Epithelial cell of esophagus (primary cell): ENCODE measurements at regions not wholly inside any gene's neighbourhood (a gene's known extent, or its start where the extent isn't known, plus 50 kb on each side); places are given as distances from the start of the nearest gene placed in this dataset.

Experiments used
- DNase-seq: peaks from one replicate; pipeline ENCODE4 v3.0.0; 2010; ENCODE audit warnings: low read depth
- H3K4me3 ChIP-seq: 2 replicates; pipeline ENCODE4 v1.5.1; 2011; ENCODE audit warnings: mild to moderate bottlenecking, low read length, control low read depth
- CTCF ChIP-seq: IDR thresholded peaks from 2 replicates; pipeline ENCODE4 v1.5.1; 2011; ENCODE audit warnings: low read depth, mild to moderate bottlenecking, low read length, control low read depth, inconsistent platforms; ENCODE audit not compliant: insufficient read depth; ENCODE audit errors: missing control alignments

GRCh38 chr2:52084759-52085158 lies 1052.8 kb upstream of the NRXN1 start:
- no peak for TF ChIP-seq CTCF
- H3K4me3 ChIP-seq: no peak overlapping the region
- no peak for DNase-seq

GRCh38 chr2:52083214-52083613 lies 1051.3 kb upstream of the NRXN1 start:
- no peak for TF ChIP-seq CTCF
- H3K4me3 ChIP-seq: no peak overlapping the region

GRCh38 chr2:52082646-52083045 lies 1050.7 kb upstream of the NRXN1 start:
- no peak for TF ChIP-seq CTCF
- H3K4me3 ChIP-seq: no peak overlapping the region
- DNase-seq: no peak

More at GRCh38 chr2:52083214-52083613, 1051.3 kb upstream of the NRXN1 start:
- DNase-seq: no peak

DNA sequence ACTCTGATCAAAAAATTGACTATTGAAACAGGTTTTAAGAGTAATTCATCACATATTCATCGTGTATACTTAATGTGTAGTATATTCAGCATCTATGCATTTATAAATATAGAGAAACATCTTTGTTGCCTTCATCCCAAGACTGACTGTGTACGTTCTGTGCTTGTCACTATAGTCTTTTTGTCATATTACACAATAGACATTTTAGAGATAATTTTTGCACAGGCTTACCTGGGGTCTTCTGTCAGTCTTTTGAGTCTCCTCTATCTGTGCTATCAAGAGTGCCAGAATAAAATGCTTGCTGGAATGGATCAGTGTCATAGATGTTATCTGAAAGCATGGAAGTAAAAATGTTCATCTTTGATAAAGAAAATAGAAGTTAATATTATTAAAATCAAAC lies 1047.7 kb upstream of the NRXN1 start:
- DNase-seq: no peak
- no peak for TF ChIP-seq CTCF
- H3K4me3 ChIP-seq: no peak overlapping the region

- H3K4me3 ChIP-seq: no peak overlapping the region
- TF ChIP-seq CTCF: no peak
- no peak for DNase-seq
These were observed 1045.2 kb upstream of the NRXN1 start for GRCh38 chr2:52077159-52077558.

- H3K4me3 ChIP-seq: no peak overlapping the region
- TF ChIP-seq CTCF: no peak
- DNase-seq: no peak
These were observed 1042.3 kb upstream of the NRXN1 start for GRCh38 chr2:52074130-52074719.

- TF ChIP-seq CTCF: no peak
- no peak for DNase-seq
- no peak overlapping the region for H3K4me3 ChIP-seq
These were observed 1041.0 kb upstream of the NRXN1 start for GRCh38 chr2:52072949-52073348.
